ENCODE measurements at regions not wholly inside any gene's neighbourhood (a gene's known extent, or its start where the extent isn't known, plus 50 kb on each side); places are given as distances from the start of the nearest gene placed in this dataset.
A peak's percentile ranks its signal among the peaks of the same experiment; 100 is the strongest.

DNA sequence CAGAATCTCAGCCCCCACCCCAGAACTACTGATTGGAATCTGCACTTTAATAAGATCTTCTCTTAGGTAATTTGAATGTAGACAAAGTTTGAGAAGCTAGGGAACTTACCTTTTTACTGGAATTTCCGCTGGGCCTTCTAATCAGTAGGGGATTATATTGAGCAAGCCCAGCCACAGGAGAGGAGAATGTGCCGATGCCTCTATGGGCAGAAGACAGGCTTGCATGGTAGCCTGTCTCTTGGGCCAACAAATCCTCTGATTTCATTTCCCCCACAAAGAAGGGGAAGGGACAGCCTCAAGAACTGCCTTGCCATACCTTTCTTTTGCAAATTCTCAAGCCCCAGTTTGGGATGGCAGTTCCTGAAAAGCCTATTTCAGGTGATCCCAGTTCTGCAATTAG is 163.4 kb upstream of the BDNF start:
- no peak for DNase-seq
- Mint-ChIP-seq H3K36me3 (ENCODE audit: low read depth) (peaks cover 21% of the 10 kb centered on the region; the same call in 1 of the 2 replicates), H3K27me3 (ENCODE audit: insufficient read depth) (no peaks in the 10 kb centered on the region; the same call in 1 of the 2 replicates), H3K27ac (no peak overlapping the region), H3K4me3 (no peak overlapping the region), H3K9me3 (no peaks in the 10 kb centered on the region), H3K4me1 (ENCODE audit: low read depth) (peaks cover 76% of the 10 kb centered on the region)
- TF ChIP-seq, protein P1, sequence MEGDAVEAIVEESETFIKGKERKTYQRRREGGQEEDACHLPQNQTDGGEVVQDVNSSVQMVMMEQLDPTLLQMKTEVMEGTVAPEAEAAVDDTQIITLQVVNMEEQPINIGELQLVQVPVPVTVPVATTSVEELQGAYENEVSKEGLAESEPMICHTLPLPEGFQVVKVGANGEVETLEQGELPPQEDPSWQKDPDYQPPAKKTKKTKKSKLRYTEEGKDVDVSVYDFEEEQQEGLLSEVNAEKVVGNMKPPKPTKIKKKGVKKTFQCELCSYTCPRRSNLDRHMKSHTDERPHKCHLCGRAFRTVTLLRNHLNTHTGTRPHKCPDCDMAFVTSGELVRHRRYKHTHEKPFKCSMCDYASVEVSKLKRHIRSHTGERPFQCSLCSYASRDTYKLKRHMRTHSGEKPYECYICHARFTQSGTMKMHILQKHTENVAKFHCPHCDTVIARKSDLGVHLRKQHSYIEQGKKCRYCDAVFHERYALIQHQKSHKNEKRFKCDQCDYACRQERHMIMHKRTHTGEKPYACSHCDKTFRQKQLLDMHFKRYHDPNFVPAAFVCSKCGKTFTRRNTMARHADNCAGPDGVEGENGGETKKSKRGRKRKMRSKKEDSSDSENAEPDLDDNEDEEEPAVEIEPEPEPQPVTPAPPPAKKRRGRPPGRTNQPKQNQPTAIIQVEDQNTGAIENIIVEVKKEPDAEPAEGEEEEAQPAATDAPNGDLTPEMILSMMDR (IDR thresholded peaks at IDR 0.05), result no peak

DNA sequence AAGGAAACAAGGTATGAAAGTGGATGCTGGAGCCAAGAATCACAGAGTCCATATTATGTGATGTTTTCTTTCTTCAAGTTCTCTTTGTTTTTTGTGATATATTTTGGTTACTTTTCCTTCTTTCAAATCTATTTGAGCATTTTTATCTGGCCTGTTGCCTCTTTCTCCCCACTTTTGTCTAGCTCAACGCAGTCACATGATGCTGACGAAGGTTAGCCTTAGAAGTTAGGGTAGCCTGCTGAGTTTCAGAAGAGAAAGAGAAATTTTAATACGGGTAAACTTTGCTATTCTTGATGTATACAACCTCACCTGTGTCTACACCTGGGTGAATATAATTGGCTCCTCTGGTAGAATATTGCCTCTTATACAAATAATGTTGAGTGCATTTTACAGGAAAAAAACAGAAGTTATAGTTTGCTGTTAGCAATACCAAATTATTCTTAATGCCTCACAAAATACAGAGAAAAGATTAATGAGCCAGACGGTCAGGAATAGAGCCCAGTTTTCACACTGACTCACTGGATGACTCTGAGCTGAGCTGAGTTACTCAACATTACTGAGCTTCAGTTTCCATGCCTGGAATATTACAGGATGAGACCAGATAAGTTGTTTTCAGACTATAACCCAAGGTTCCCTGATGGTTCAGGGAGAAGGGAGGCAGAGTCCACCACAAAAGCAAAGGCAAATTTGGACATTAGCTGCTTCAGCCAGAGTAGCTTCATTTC is 161.6 kb upstream of the BDNF start:
- H3K36me3 Mint-ChIP-seq (ENCODE audit: low read depth), result peaks cover 21% of the 10 kb centered on the region; the same call in 1 of the 2 replicates
- no peaks in the 10 kb centered on the region for H3K9me3 Mint-ChIP-seq
- no peaks in the 10 kb centered on the region; the same call in 1 of the 2 replicates for H3K27me3 Mint-ChIP-seq (ENCODE audit: insufficient read depth)
- H3K4me1 Mint-ChIP-seq (ENCODE audit: low read depth), result peaks cover 78% of the 10 kb centered on the region
- TF ChIP-seq, protein P1 (IDR thresholded peaks at IDR 0.05), result no peak
- H3K4me3 Mint-ChIP-seq, result no peak overlapping the region
- peak; percentile 87 for DNase-seq
- H3K27ac Mint-ChIP-seq, result peak overlapping the region; percentile 86

DNA sequence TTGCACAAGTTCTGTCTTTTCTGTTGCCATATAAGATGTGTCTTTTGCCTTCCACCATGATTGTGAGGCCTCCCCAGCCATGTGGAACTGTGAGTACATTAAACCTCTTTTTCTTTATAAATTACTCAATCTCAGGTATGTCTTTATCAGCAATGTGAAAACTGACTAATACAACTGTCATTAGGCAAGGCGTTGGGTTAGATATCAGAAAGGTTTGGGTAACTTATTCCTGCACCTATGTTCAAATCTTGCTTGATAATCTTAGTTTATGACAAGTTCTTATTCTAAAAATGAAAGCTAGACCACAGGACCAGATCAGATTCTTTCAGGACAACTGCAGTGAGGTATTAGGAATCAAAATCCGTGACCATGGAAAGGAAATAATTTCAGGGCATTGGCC is 160.6 kb upstream of the BDNF start:
- H3K4me3 Mint-ChIP-seq, result peak overlapping the region; percentile 2; the same call in 1 of the 2 replicates
- H3K36me3 Mint-ChIP-seq (ENCODE audit: low read depth), result peaks cover 21% of the 10 kb centered on the region; the same call in 1 of the 2 replicates
- H3K9me3 Mint-ChIP-seq, result no peaks in the 10 kb centered on the region
- DNase-seq, result no peak
- H3K27ac Mint-ChIP-seq, result no peak overlapping the region
- H3K27me3 Mint-ChIP-seq (ENCODE audit: insufficient read depth), result no peaks in the 10 kb centered on the region; the same call in 1 of the 2 replicates
- peaks cover 88% of the 10 kb centered on the region for H3K4me1 Mint-ChIP-seq (ENCODE audit: low read depth)
- TF ChIP-seq, protein P1 (IDR thresholded peaks at IDR 0.05), result no peak

DNA sequence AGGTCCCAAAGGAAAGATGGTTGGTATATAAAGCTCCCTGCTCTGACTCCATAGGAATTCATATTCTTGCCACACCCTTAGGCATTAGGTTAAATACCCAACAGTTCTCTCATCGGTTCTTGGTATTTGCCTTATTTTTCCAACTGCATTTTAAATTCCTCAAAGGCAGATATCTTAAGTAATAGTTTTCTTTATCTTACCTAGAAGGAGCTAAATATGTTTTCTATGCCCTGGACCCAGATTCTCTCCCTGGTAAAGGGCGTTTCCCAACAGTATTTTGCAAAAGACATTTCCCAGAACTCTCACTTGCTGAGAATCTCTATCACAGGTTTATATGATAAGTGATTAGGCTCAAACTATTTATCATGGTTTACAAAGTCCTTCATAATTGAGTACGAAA is 158.6 kb upstream of the BDNF start:
- no peaks in the 10 kb centered on the region for H3K9me3 Mint-ChIP-seq
- peak; percentile 19 for DNase-seq
- H3K4me1 Mint-ChIP-seq (ENCODE audit: low read depth), result peaks cover 86% of the 10 kb centered on the region
- no peak overlapping the region for H3K4me3 Mint-ChIP-seq
- TF ChIP-seq, protein P1 (IDR thresholded peaks at IDR 0.05), result no peak
- H3K27me3 Mint-ChIP-seq (ENCODE audit: insufficient read depth), result no peaks in the 10 kb centered on the region
- no peak overlapping the region for H3K27ac Mint-ChIP-seq
- peaks cover 16% of the 10 kb centered on the region; the same call in 1 of the 2 replicates for H3K36me3 Mint-ChIP-seq (ENCODE audit: low read depth)

DNA sequence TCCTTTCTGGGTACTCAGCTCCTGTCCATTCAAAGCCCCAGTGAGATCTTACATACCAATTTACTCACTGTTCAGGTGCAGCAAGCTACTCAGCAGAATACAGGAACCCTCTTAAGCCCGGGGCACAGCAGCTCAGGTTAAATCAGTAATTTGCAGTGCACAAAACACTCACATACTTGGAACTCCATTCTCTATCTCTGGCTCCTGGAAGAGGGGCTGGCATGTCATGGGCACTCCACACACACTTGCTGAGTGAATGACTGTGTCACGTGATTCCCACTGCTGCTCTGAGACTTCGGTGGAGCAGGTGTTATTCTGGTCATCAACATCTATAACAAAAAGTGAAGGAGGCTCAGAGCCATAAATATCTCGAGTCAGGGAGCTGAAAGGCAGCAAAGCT is 157.3 kb upstream of the BDNF start:
- no peak overlapping the region for H3K4me3 Mint-ChIP-seq
- no peaks in the 10 kb centered on the region for H3K27me3 Mint-ChIP-seq (ENCODE audit: insufficient read depth)
- no peaks in the 10 kb centered on the region for H3K9me3 Mint-ChIP-seq
- TF ChIP-seq, protein P1 (IDR thresholded peaks at IDR 0.05), result no peak
- DNase-seq, result no peak
- H3K36me3 Mint-ChIP-seq (ENCODE audit: low read depth), result peaks cover 16% of the 10 kb centered on the region; the same call in 1 of the 2 replicates
- H3K27ac Mint-ChIP-seq, result no peak overlapping the region; the same call in 1 of the 2 replicates
- peaks cover 73% of the 10 kb centered on the region for H3K4me1 Mint-ChIP-seq (ENCODE audit: low read depth)

Measured in HFFc6 (cell line).